ENCODE measurements at regions not wholly inside any gene's neighbourhood (a gene's known extent, or its start where the extent isn't known, plus 50 kb on each side); places are given as distances from the start of the nearest gene placed in this dataset.
"Not testable (repeated sequence)": the region's sequence is repeated elsewhere in the genome, so short reads cannot be mapped to it uniquely, and the experiment has no call there.

GRCh38 chr14:25396128-25396527 is 346.2 kb upstream of the STXBP6 start:
- Mint-ChIP-seq H3K9me3 (no peaks in the 10 kb centered on the region), H3K27me3 (no peaks in the 10 kb centered on the region), H3K4me3 (no peak overlapping the region), H3K4me1 (no peaks in the 10 kb centered on the region), H3K27ac (no peak overlapping the region), H3K36me3 (ENCODE audit: low read depth) (no peaks in the 10 kb centered on the region)
- no peak for DNase-seq
- POLR2A ChIA-PET, result no interaction called here
- CTCF ChIA-PET, result no interaction called here

- CTCF ChIA-PET, result no interaction called here
- H3K9me3 Mint-ChIP-seq, result no peaks in the 10 kb centered on the region
- POLR2A ChIA-PET, result no interaction called here
Observed at GRCh38 chr14:25394791-25395391, 344.9 kb upstream of the STXBP6 start.

GRCh38 chr14:25394356-25394755 is 344.4 kb upstream of the STXBP6 start:
- no peaks in the 10 kb centered on the region for H3K27me3 Mint-ChIP-seq
- H3K9me3 Mint-ChIP-seq, result no peaks in the 10 kb centered on the region
- no peak for DNase-seq
- ChIA-PET POLR2A (no interaction called here), CTCF (no interaction called here)
- H3K4me3 Mint-ChIP-seq, result no peak overlapping the region
- no peaks in the 10 kb centered on the region for H3K4me1 Mint-ChIP-seq
- H3K36me3 Mint-ChIP-seq (ENCODE audit: low read depth), result no peaks in the 10 kb centered on the region
- no peak overlapping the region for H3K27ac Mint-ChIP-seq

More at GRCh38 chr14:25394791-25395391, 344.9 kb upstream of the STXBP6 start:
- no peak overlapping the region for H3K27ac Mint-ChIP-seq
- no peaks in the 10 kb centered on the region for H3K36me3 Mint-ChIP-seq (ENCODE audit: low read depth)
- no peaks in the 10 kb centered on the region for H3K27me3 Mint-ChIP-seq
- no peaks in the 10 kb centered on the region for H3K4me1 Mint-ChIP-seq
- DNase-seq, result no peak
- H3K4me3 Mint-ChIP-seq, result no peak overlapping the region

- H3K27me3 Mint-ChIP-seq, result no peaks in the 10 kb centered on the region
- H3K36me3 Mint-ChIP-seq (ENCODE audit: low read depth), result no peaks in the 10 kb centered on the region
- H3K9me3 Mint-ChIP-seq, result no peaks in the 10 kb centered on the region
- H3K27ac Mint-ChIP-seq, result no peak overlapping the region
- ChIA-PET POLR2A (no interaction called here), CTCF (no interaction called here)
- no peak for DNase-seq
- H3K4me1 Mint-ChIP-seq, result no peaks in the 10 kb centered on the region
- no peak overlapping the region for H3K4me3 Mint-ChIP-seq
Observed at GRCh38 chr14:25389948-25390347, 340.0 kb upstream of the STXBP6 start.

GRCh38 chr14:25381498-25381897 is 331.6 kb upstream of the STXBP6 start:
- Mint-ChIP-seq H3K27me3 (no peaks in the 10 kb centered on the region), H3K9me3 (no peaks in the 10 kb centered on the region), H3K4me1 (no peaks in the 10 kb centered on the region), H3K27ac (no peak overlapping the region), H3K36me3 (ENCODE audit: low read depth) (no peaks in the 10 kb centered on the region), H3K4me3 (no peak overlapping the region)
- CTCF ChIA-PET, result interaction anchor here (1.1 kb wide), 1 partner anchor 17 kb away, joined by 4 read pairs; no protein-coding TSS in a partner anchor
- no peak for DNase-seq
- POLR2A ChIA-PET, result no interaction called here

- ChIA-PET POLR2A (no interaction called here), CTCF (no interaction called here)
- Mint-ChIP-seq H3K27ac (no peak overlapping the region), H3K9me3 (no peaks in the 10 kb centered on the region), H3K27me3 (no peaks in the 10 kb centered on the region), H3K36me3 (ENCODE audit: low read depth) (no peaks in the 10 kb centered on the region), H3K4me1 (no peaks in the 10 kb centered on the region), H3K4me3 (no peak overlapping the region)
- no peak for DNase-seq
Observed at GRCh38 chr14:25375639-25376038, 325.7 kb upstream of the STXBP6 start.

- POLR2A ChIA-PET, result no interaction called here
- H3K27me3 Mint-ChIP-seq, result no peaks in the 10 kb centered on the region
- no peaks in the 10 kb centered on the region for H3K4me1 Mint-ChIP-seq
- CTCF ChIA-PET, result no interaction called here
- H3K27ac Mint-ChIP-seq, result no peak overlapping the region
- no peak overlapping the region for H3K4me3 Mint-ChIP-seq
- no peak for DNase-seq
- peaks cover 5% of the 10 kb centered on the region for H3K9me3 Mint-ChIP-seq
- H3K36me3 Mint-ChIP-seq (ENCODE audit: low read depth), result no peaks in the 10 kb centered on the region
Observed at GRCh38 chr14:25371068-25371467, 321.1 kb upstream of the STXBP6 start.

- CTCF ChIA-PET; H3K36me3 Mint-ChIP-seq (ENCODE audit: low read depth): not testable (repeated sequence)
Observed at GRCh38 chr14:25370057-25370456, 320.1 kb upstream of the STXBP6 start.

GRCh38 chr14:25358330-25358729 is 308.4 kb upstream of the STXBP6 start:
- Mint-ChIP-seq H3K4me3 (no peak overlapping the region), H3K4me1 (no peaks in the 10 kb centered on the region), H3K27ac (no peak overlapping the region), H3K9me3 (peaks cover 3% of the 10 kb centered on the region), H3K27me3 (no peaks in the 10 kb centered on the region), H3K36me3 (ENCODE audit: low read depth) (no peaks in the 10 kb centered on the region)
- CTCF ChIA-PET, result no interaction called here
- POLR2A ChIA-PET, result no interaction called here
- no peak for DNase-seq

More at GRCh38 chr14:25370057-25370456, 320.1 kb upstream of the STXBP6 start:
- H3K4me1 Mint-ChIP-seq, POLR2A ChIA-PET, DNase-seq, H3K9me3 Mint-ChIP-seq, H3K4me3 Mint-ChIP-seq, H3K27ac Mint-ChIP-seq, H3K27me3 Mint-ChIP-seq: not testable (repeated sequence)

GRCh38 chr14:25351269-25351668 is 301.3 kb upstream of the STXBP6 start:
- Mint-ChIP-seq H3K9me3 (no peaks in the 10 kb centered on the region), H3K4me3 (no peak overlapping the region), H3K36me3 (ENCODE audit: low read depth) (no peaks in the 10 kb centered on the region), H3K27ac (no peak overlapping the region), H3K27me3 (no peaks in the 10 kb centered on the region), H3K4me1 (no peaks in the 10 kb centered on the region)
- DNase-seq, result no peak
- ChIA-PET CTCF (no interaction called here), POLR2A (no interaction called here)

- DNase-seq, result no peak
- Mint-ChIP-seq H3K27me3 (no peaks in the 10 kb centered on the region), H3K4me3 (no peak overlapping the region), H3K9me3 (no peaks in the 10 kb centered on the region), H3K36me3 (ENCODE audit: low read depth) (no peaks in the 10 kb centered on the region), H3K27ac (no peak overlapping the region), H3K4me1 (no peaks in the 10 kb centered on the region)
- POLR2A ChIA-PET, result no interaction called here
- CTCF ChIA-PET, result no interaction called here
Observed at GRCh38 chr14:25350802-25351201, 300.9 kb upstream of the STXBP6 start.

GRCh38 chr14:25350021-25350420 is 300.1 kb upstream of the STXBP6 start:
- Mint-ChIP-seq H3K27ac (no peak overlapping the region), H3K4me1 (no peaks in the 10 kb centered on the region), H3K9me3 (peaks cover 2% of the 10 kb centered on the region), H3K27me3 (no peaks in the 10 kb centered on the region), H3K36me3 (ENCODE audit: low read depth) (no peaks in the 10 kb centered on the region), H3K4me3 (no peak overlapping the region)
- no peak for DNase-seq
- POLR2A ChIA-PET, result no interaction called here
- CTCF ChIA-PET, result no interaction called here

- DNase-seq, result no peak
- Mint-ChIP-seq H3K36me3 (ENCODE audit: low read depth) (no peaks in the 10 kb centered on the region), H3K4me3 (no peak overlapping the region), H3K9me3 (peaks cover 5% of the 10 kb centered on the region), H3K27me3 (no peaks in the 10 kb centered on the region), H3K4me1 (no peaks in the 10 kb centered on the region), H3K27ac (no peak overlapping the region)
- ChIA-PET POLR2A (no interaction called here), CTCF (no interaction called here)
Observed at GRCh38 chr14:25349269-25349668, 299.3 kb upstream of the STXBP6 start.

GRCh38 chr14:25340882-25341281 is 290.9 kb upstream of the STXBP6 start:
- Mint-ChIP-seq H3K9me3 (peaks cover 22% of the 10 kb centered on the region), H3K36me3 (ENCODE audit: low read depth) (no peaks in the 10 kb centered on the region), H3K27me3 (no peaks in the 10 kb centered on the region), H3K4me3 (no peak overlapping the region), H3K27ac (no peak overlapping the region), H3K4me1 (no peaks in the 10 kb centered on the region)
- ChIA-PET CTCF (no interaction called here), POLR2A (no interaction called here)
- DNase-seq, result no peak

- H3K4me3 Mint-ChIP-seq, result no peak overlapping the region
- H3K9me3 Mint-ChIP-seq, result peaks cover 3% of the 10 kb centered on the region
- H3K36me3 Mint-ChIP-seq (ENCODE audit: low read depth), result no peaks in the 10 kb centered on the region
- ChIA-PET POLR2A (no interaction called here), CTCF (no interaction called here)
- H3K27me3 Mint-ChIP-seq, result no peaks in the 10 kb centered on the region
- H3K27ac Mint-ChIP-seq, result no peak overlapping the region
- no peaks in the 10 kb centered on the region for H3K4me1 Mint-ChIP-seq
- DNase-seq, result no peak
Observed at GRCh38 chr14:25322784-25323183, 272.8 kb upstream of the STXBP6 start.

Measured in activated CD4-positive, alpha-beta memory T cell treated with anti-CD3 and anti-CD28 coated beads, Interleukin-2, amount 10 ng/mL, durations not matched to agents 7 days and 5 days (primary cell).